Panc1 (cell line): ENCODE measurements at regions not wholly inside any gene's neighbourhood (a gene's known extent, or its start where the extent isn't known, plus 50 kb on each side); places are given as distances from the start of the nearest gene placed in this dataset.

ENCODE experiments used
- ATAC-seq: fragments of 200-7000 bp; cut with Tn5 transposase; 2 replicates; pipeline ENCODE4 v1.9.1; 2020; ENCODE audit warnings: mild to moderate bottlenecking, moderate library complexity
- BruUV-seq: library from RNA; stranded (reverse); fragments of 400-500 nt; replicated peaks from 2 replicates; lab custom pipeline; 2021; lab: Mats Ljungman, UMichigan
- CTCF ChIA-PET: fragments of 300-600 bp; sonication (Branson Sonifier 250); formaldehyde crosslinking; loops from one replicate; lab custom pipeline; 2022; ENCODE audit warnings: antibody characterized with exemption; lab: Charles Lee
- POLR2A ChIA-PET: fragments of 300-600 bp; sonication (Branson Sonifier 250); formaldehyde crosslinking; loops from one replicate; lab custom pipeline; 2022; ENCODE audit warnings: antibody characterized with exemption; lab: Charles Lee
- DNase-seq: peaks from one replicate; pipeline ENCODE4 v3.0.0-alpha.2; 2010; ENCODE audit warnings: low read depth, low spot score
- H3K27ac ChIP-seq: 2 replicates; pipeline ENCODE4 v1.5.1; 2011; ENCODE audit warnings: mild to moderate bottlenecking, low read length, inconsistent platforms
- H3K27me3 ChIP-seq: fragments of 200-500 bp; sonication (Bioruptor generic); 2 replicates; pipeline ENCODE4 v1.6.0; 2014; ENCODE audit warnings: low read length, inconsistent platforms; ENCODE audit not compliant: control insufficient read depth, insufficient read depth
- H3K36me3 ChIP-seq: fragments of 200-500 bp; sonication (Bioruptor generic); 2 replicates; pipeline ENCODE4 v1.5.1; 2014; ENCODE audit warnings: inconsistent platforms, mild to moderate bottlenecking, low read length, moderate library complexity; ENCODE audit not compliant: control insufficient read depth, insufficient read depth
- H3K4me1 ChIP-seq: 2 replicates; pipeline ENCODE4 v1.5.1; 2011; ENCODE audit warnings: inconsistent platforms, mild to moderate bottlenecking, low read length, moderate library complexity; ENCODE audit not compliant: control insufficient read depth, insufficient read depth
- H3K4me3 ChIP-seq, 2 experiments: 2 replicates each; pipeline ENCODE4 v1.5.1; 2011 to 2012; ENCODE audit warnings: low read depth in 2 of 2, low read length in 2 of 2, mild to moderate bottlenecking in 2 of 2, inconsistent platforms in 1 of 2, moderate library complexity in 1 of 2
- H3K9me3 ChIP-seq: fragments of 200-500 bp; sonication (Bioruptor generic); 2 replicates; pipeline ENCODE4 v1.5.1; 2014; ENCODE audit warnings: low read depth, mild to moderate bottlenecking, inconsistent platforms, low read length, moderate library complexity; ENCODE audit not compliant: control insufficient read depth, insufficient read depth
- CTCF ChIP-seq: fragments of 450-650 bp; IDR thresholded peaks from 2 replicates; pipeline ENCODE4 v1.5.1; 2017; ENCODE audit warnings: mild to moderate bottlenecking
- POLR2AphosphoS5 ChIP-seq: IDR thresholded peaks from 2 replicates; pipeline ENCODE4 v1.6.1; 2012; ENCODE audit warnings: mild to moderate bottlenecking, low read depth, low read length, moderate library complexity
- REST ChIP-seq, 2 experiments: IDR thresholded peaks; 2 replicates each; pipeline ENCODE4 v1.6.1; 2011 to 2012; ENCODE audit warnings: low read depth in 2 of 2, control low read depth in 1 of 2, low read length in 1 of 2, mild to moderate bottlenecking in 1 of 2, moderate library complexity in 1 of 2; ENCODE audit not compliant: insufficient read depth in 1 of 2
- SIN3A ChIP-seq: IDR thresholded peaks from 2 replicates; pipeline ENCODE4 v1.6.1; 2012; ENCODE audit warnings: low read depth, mild to moderate bottlenecking, low read length, moderate library complexity, borderline replicate concordance; ENCODE audit not compliant: insufficient read depth
- TCF7L2 ChIP-seq: IDR thresholded peaks from 2 replicates; pipeline ENCODE4 v1.6.1; 2011; ENCODE audit warnings: mild to moderate bottlenecking, low read depth, low read length, inconsistent platforms
- in situ Hi-C: cut with HindIII; loops from 2 replicates; pipeline ENCODE4 v1.10.0; 2016; ENCODE audit warnings: low sequenced_read_pairs, low pct_unique_long_range_greater_than_20kb
- intact Hi-C: fragments of 100-400 bp; cut with micrococcal nuclease; formaldehyde crosslinking; loops from one replicate; pipeline ENCODE4 v1.10.0; 2022; ENCODE audit not compliant: unreplicated experiment

GRCh38 chr3:110528305-110529121 is 543.1 kb upstream of the NECTIN3 start:
- BruUV-seq = no TSS peak
- Histone ChIP-seq H3K9me3 (no peaks in the 10 kb centered on the region), H3K27me3 (no peaks in the 10 kb centered on the region), H3K4me3 (no peak overlapping the region), H3K27ac (no peak overlapping the region), H3K4me1 (no peaks in the 10 kb centered on the region), H3K36me3 (no peaks in the 10 kb centered on the region)
- DNase-seq (no peak), ATAC-seq (no peak)
- intact Hi-C loops = no loop called here
- in situ Hi-C loops = no loop called here
- CTCF ChIA-PET = no interaction called here
- TF ChIP-seq REST (IDR thresholded peaks at IDR 0.05; ENCODE audit: insufficient read depth in 1 of 2, low read depth in 2 of 2, low read length in 1 of 2) (no peak), TCF7L2 (no peak), SIN3A (no peak), POLR2AphosphoS5 (no peak), CTCF (no peak)
- POLR2A ChIA-PET = no interaction called here

- in situ Hi-C loops = no loop called here
- CTCF ChIA-PET = no interaction called here
Observed at GRCh38 chr3:110530902-110531301, 540.7 kb upstream of the NECTIN3 start.

More at GRCh38 chr3:110530902-110531301, 540.7 kb upstream of the NECTIN3 start:
- no peak for ATAC-seq
- Histone ChIP-seq H3K36me3 (no peaks in the 10 kb centered on the region), H3K9me3 (no peaks in the 10 kb centered on the region), H3K4me3 (no peak overlapping the region), H3K27ac (no peak overlapping the region), H3K27me3 (no peaks in the 10 kb centered on the region), H3K4me1 (no peaks in the 10 kb centered on the region)
- intact Hi-C loops = no loop called here
- no TSS peak for BruUV-seq
- POLR2A ChIA-PET = no interaction called here
- no peak for DNase-seq
- TF ChIP-seq TCF7L2 (no peak), CTCF (no peak), POLR2AphosphoS5 (no peak), REST (IDR thresholded peaks at IDR 0.05; ENCODE audit: insufficient read depth in 1 of 2, low read depth in 2 of 2, low read length in 1 of 2) (no peak), SIN3A (no peak)
